ENCODE measurements at regions not wholly inside any gene's neighbourhood (a gene's known extent, or its start where the extent isn't known, plus 50 kb on each side); places are given as distances from the start of the nearest gene placed in this dataset.

- Mint-ChIP-seq H3K27me3 (no peaks in the 10 kb centered on the region), H3K4me3 (no peak overlapping the region), H3K36me3 (no peaks in the 10 kb centered on the region), H3K4me1 (no peaks in the 10 kb centered on the region), H3K27ac (no peak overlapping the region), H3K9me3 (peaks cover 9% of the 10 kb centered on the region)
- CTCF ChIA-PET: no interaction called here
- no peak for DNase-seq
Observed at GRCh38 chr5:62985749-62986148, 407.1 kb downstream of the LRRC70 start.

GRCh38 chr5:62982348-62982747 lies 403.7 kb downstream of the LRRC70 start:
- H3K4me3 Mint-ChIP-seq: no peak overlapping the region
- no peaks in the 10 kb centered on the region for H3K4me1 Mint-ChIP-seq
- peaks cover 7% of the 10 kb centered on the region for H3K9me3 Mint-ChIP-seq
- no peak overlapping the region for H3K27ac Mint-ChIP-seq
- no peaks in the 10 kb centered on the region for H3K36me3 Mint-ChIP-seq
- CTCF ChIA-PET: no interaction called here
- no peaks in the 10 kb centered on the region for H3K27me3 Mint-ChIP-seq
- no peak for DNase-seq

GRCh38 chr5:62980884-62981283 lies 402.3 kb downstream of the LRRC70 start:
- DNase-seq: no peak

GRCh38 chr5:62979472-62979871 lies 400.9 kb downstream of the LRRC70 start:
- DNase-seq: no peak
- CTCF ChIA-PET: no interaction called here
- no peaks in the 10 kb centered on the region for H3K4me1 Mint-ChIP-seq
- no peaks in the 10 kb centered on the region for H3K27me3 Mint-ChIP-seq
- H3K27ac Mint-ChIP-seq: no peak overlapping the region
- H3K9me3 Mint-ChIP-seq: no peaks in the 10 kb centered on the region
- H3K4me3 Mint-ChIP-seq: no peak overlapping the region
- H3K36me3 Mint-ChIP-seq: no peaks in the 10 kb centered on the region

More at GRCh38 chr5:62980884-62981283, 402.3 kb downstream of the LRRC70 start:
- H3K27ac Mint-ChIP-seq: no peak overlapping the region
- no peak overlapping the region for H3K4me3 Mint-ChIP-seq
- CTCF ChIA-PET: no interaction called here
- H3K9me3 Mint-ChIP-seq: peaks cover 3% of the 10 kb centered on the region
- no peaks in the 10 kb centered on the region for H3K4me1 Mint-ChIP-seq
- no peaks in the 10 kb centered on the region for H3K36me3 Mint-ChIP-seq
- no peaks in the 10 kb centered on the region for H3K27me3 Mint-ChIP-seq

GRCh38 chr5:62977661-62978060 lies 399.0 kb downstream of the LRRC70 start:
- Mint-ChIP-seq H3K4me1 (no peaks in the 10 kb centered on the region), H3K27me3 (no peaks in the 10 kb centered on the region), H3K36me3 (no peaks in the 10 kb centered on the region), H3K4me3 (no peak overlapping the region), H3K27ac (no peak overlapping the region), H3K9me3 (no peaks in the 10 kb centered on the region)
- no peak for DNase-seq
- CTCF ChIA-PET: no interaction called here

- CTCF ChIA-PET: no interaction called here
- no peaks in the 10 kb centered on the region for H3K36me3 Mint-ChIP-seq
- no peak overlapping the region for H3K27ac Mint-ChIP-seq
- no peaks in the 10 kb centered on the region for H3K9me3 Mint-ChIP-seq
- H3K4me1 Mint-ChIP-seq: no peaks in the 10 kb centered on the region
- no peaks in the 10 kb centered on the region for H3K27me3 Mint-ChIP-seq
- no peak overlapping the region for H3K4me3 Mint-ChIP-seq
- DNase-seq: no peak
Observed at GRCh38 chr5:62974623-62975022, 396.0 kb downstream of the LRRC70 start.

GRCh38 chr5:62969409-62970120 lies 390.9 kb downstream of the LRRC70 start:
- Mint-ChIP-seq H3K36me3 (no peaks in the 10 kb centered on the region), H3K4me1 (no peaks in the 10 kb centered on the region), H3K27ac (no peak overlapping the region), H3K4me3 (no peak overlapping the region), H3K9me3 (peaks cover 9% of the 10 kb centered on the region), H3K27me3 (no peaks in the 10 kb centered on the region)
- CTCF ChIA-PET: no interaction called here
- no peak for DNase-seq

- Mint-ChIP-seq H3K27ac (no peak overlapping the region), H3K9me3 (peaks cover 40% of the 10 kb centered on the region), H3K4me3 (no peak overlapping the region), H3K27me3 (no peaks in the 10 kb centered on the region), H3K4me1 (no peaks in the 10 kb centered on the region), H3K36me3 (no peaks in the 10 kb centered on the region)
- DNase-seq: no peak
- CTCF ChIA-PET: no interaction called here
Observed at GRCh38 chr5:62964428-62964827, 385.8 kb downstream of the LRRC70 start.

GRCh38 chr5:62960781-62961180 lies 382.2 kb downstream of the LRRC70 start:
- peaks cover 40% of the 10 kb centered on the region for H3K9me3 Mint-ChIP-seq
- H3K4me3 Mint-ChIP-seq: no peak overlapping the region
- no peak overlapping the region for H3K27ac Mint-ChIP-seq
- no peaks in the 10 kb centered on the region for H3K27me3 Mint-ChIP-seq
- no peaks in the 10 kb centered on the region for H3K4me1 Mint-ChIP-seq
- H3K36me3 Mint-ChIP-seq: no peaks in the 10 kb centered on the region
- no peak for DNase-seq
- CTCF ChIA-PET: no interaction called here

GRCh38 chr5:62956597-62956996 lies 378.0 kb downstream of the LRRC70 start:
- no peak overlapping the region for H3K4me3 Mint-ChIP-seq
- peaks cover 9% of the 10 kb centered on the region for H3K9me3 Mint-ChIP-seq
- DNase-seq: no peak
- no peaks in the 10 kb centered on the region for H3K36me3 Mint-ChIP-seq
- no peak overlapping the region for H3K27ac Mint-ChIP-seq
- CTCF ChIA-PET: no interaction called here
- H3K4me1 Mint-ChIP-seq: no peaks in the 10 kb centered on the region
- H3K27me3 Mint-ChIP-seq: no peaks in the 10 kb centered on the region

- no peak for DNase-seq
- H3K27ac Mint-ChIP-seq: no peak overlapping the region
- no peaks in the 10 kb centered on the region for H3K36me3 Mint-ChIP-seq
- no peak overlapping the region for H3K4me3 Mint-ChIP-seq
- no peaks in the 10 kb centered on the region for H3K27me3 Mint-ChIP-seq
- H3K9me3 Mint-ChIP-seq: peaks cover 4% of the 10 kb centered on the region
- no peaks in the 10 kb centered on the region for H3K4me1 Mint-ChIP-seq
- CTCF ChIA-PET: no interaction called here
Observed at GRCh38 chr5:62954578-62954977, 376.0 kb downstream of the LRRC70 start.

GRCh38 chr5:62948301-62948700 lies 369.7 kb downstream of the LRRC70 start:
- CTCF ChIA-PET: interaction anchor here (1.5 kb wide), 1 partner anchor 15 kb away, joined by 4 read pairs; no protein-coding TSS in a partner anchor
- no peak for DNase-seq
- Mint-ChIP-seq H3K9me3 (no peaks in the 10 kb centered on the region), H3K27me3 (no peaks in the 10 kb centered on the region), H3K27ac (no peak overlapping the region), H3K4me3 (no peak overlapping the region), H3K4me1 (no peaks in the 10 kb centered on the region), H3K36me3 (no peaks in the 10 kb centered on the region)

- no peaks in the 10 kb centered on the region for H3K36me3 Mint-ChIP-seq
- no peaks in the 10 kb centered on the region for H3K9me3 Mint-ChIP-seq
- H3K4me1 Mint-ChIP-seq: no peaks in the 10 kb centered on the region
- DNase-seq: no peak
- no peaks in the 10 kb centered on the region for H3K27me3 Mint-ChIP-seq
- H3K27ac Mint-ChIP-seq: no peak overlapping the region
- no peak overlapping the region for H3K4me3 Mint-ChIP-seq
- CTCF ChIA-PET: no interaction called here
Observed at GRCh38 chr5:62942384-62942783, 363.8 kb downstream of the LRRC70 start.

GRCh38 chr5:62938927-62939326 lies 360.3 kb downstream of the LRRC70 start:
- Mint-ChIP-seq H3K27me3 (no peaks in the 10 kb centered on the region), H3K36me3 (no peaks in the 10 kb centered on the region), H3K27ac (no peak overlapping the region), H3K9me3 (no peaks in the 10 kb centered on the region), H3K4me3 (no peak overlapping the region), H3K4me1 (no peaks in the 10 kb centered on the region)
- no peak for DNase-seq
- CTCF ChIA-PET: no interaction called here

- H3K36me3 Mint-ChIP-seq: no peaks in the 10 kb centered on the region
- H3K9me3 Mint-ChIP-seq: no peaks in the 10 kb centered on the region
- CTCF ChIA-PET: interaction anchor here (1.2 kb wide), 1 partner anchor 12 kb away, joined by 4 read pairs; no protein-coding TSS in a partner anchor
- no peak overlapping the region for H3K27ac Mint-ChIP-seq
- no peak overlapping the region for H3K4me3 Mint-ChIP-seq
- DNase-seq: no peak
- no peaks in the 10 kb centered on the region for H3K27me3 Mint-ChIP-seq
- no peaks in the 10 kb centered on the region for H3K4me1 Mint-ChIP-seq
Observed at GRCh38 chr5:62937661-62938558, 359.3 kb downstream of the LRRC70 start.
